HG03175 (cell line): ENCODE measurements at regions not wholly inside any gene's neighbourhood (a gene's known extent, or its start where the extent isn't known, plus 50 kb on each side); places are given as distances from the start of the nearest gene placed in this dataset.
"Not testable (repeated sequence)": the region's sequence is repeated elsewhere in the genome, so short reads cannot be mapped to it uniquely, and the experiment has no call there.

Experiments used
- ATAC-seq: cut with Tn5 transposase; IDR thresholded peaks from one replicate; pipeline ENCODE4 v1.9.1; 2021; ENCODE audit warnings: mild to moderate bottlenecking, moderate library complexity; ENCODE audit not compliant: unreplicated experiment

DNA sequence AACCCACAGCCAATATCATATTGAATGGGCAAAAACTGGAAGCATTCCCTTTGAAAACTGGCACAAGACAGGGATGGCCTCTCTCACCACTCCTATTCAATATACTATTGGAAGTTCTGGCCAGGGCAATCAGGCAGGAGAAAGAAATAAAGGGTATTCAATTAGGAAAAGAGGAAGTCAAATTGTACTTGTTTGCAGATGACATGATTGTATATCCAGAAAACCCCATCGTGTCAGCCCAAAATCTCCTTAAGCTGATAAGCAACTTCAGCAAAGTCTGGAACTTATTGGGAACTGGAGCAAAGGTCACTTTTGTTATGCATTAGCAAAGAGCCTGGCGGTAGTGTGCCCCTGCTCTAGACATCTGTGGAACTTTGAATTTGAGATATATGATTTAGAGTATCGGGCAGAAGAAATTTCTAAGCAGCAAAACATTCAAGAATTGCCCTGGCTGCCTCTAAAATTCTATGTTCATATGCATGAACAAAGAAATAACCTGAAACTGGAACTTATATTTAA is 53.4 kb upstream of the PSMA1 start:
- ATAC-seq: not testable (repeated sequence)

DNA sequence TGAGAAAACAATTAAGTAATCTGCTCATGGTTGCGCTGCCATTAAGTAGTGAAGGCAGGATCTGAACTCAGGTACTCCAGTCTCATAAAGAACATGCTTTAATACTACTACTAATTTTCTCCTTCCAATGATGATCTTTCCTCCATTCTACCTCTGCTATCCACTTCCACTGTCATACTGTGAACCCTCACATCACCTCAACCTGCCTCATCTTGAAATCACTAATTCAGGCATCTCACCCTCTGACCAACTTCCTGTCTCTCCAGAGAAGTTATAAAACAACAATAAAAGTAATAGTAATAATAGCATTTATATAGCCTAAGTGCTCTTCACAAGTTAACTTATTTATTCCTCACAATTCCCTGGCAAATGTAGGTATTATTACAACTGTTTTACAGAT is 57.1 kb upstream of the PSMA1 start:
- no peak for ATAC-seq

DNA sequence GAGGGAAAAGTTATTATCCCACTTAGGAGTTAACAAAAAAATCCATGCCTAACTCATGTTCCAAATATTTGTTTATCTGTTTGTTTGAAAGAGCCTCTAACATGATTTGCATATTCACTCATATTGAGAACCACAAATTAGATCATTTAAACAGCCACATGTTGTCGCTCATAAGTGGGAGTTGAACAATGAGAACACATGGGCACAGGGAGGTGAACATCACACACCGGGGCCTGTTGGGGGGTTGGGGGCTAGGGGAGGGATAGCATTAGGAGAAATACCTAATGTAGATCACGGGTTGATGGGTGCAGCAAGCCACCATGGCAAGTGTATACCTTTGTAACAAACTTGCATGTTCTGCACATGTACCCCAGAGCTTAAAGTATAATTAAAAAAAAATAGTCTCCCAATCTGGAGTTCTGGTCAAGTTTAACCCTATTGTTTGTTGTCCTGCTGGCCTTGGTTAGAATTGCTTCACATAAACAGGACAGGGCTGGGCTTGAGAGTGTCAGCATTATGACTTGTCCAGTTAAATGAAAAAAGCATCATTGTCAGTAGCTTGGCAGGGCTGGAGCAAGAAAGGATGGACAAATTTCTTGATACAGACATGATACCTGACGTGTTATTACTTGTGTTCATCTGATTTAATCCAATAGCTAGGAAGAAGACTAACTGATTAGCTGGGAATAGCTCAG is 57.8 kb upstream of the PSMA1 start:
- ATAC-seq: peak; percentile 35

DNA sequence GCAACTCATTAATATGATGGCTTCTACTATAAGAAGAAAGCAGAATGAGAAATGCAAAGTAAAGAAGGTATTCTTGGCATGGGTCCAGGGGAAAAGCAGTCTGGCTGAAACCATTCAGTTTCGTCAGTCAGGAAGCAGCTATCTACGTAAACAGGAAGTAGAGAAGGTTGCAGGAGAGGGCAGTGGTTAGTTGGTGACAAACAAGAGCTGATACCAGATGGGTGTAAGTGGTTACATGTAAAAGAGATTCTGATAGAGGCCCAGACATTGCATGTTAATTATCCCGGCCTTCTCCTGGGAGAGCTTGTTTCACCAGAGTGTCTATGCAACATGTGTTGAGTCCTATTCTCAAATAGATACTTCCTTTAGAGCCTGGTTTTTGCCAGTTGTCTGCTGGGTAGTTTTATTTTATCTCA is 58.4 kb upstream of the PSMA1 start:
- peak; percentile 100 for ATAC-seq

DNA sequence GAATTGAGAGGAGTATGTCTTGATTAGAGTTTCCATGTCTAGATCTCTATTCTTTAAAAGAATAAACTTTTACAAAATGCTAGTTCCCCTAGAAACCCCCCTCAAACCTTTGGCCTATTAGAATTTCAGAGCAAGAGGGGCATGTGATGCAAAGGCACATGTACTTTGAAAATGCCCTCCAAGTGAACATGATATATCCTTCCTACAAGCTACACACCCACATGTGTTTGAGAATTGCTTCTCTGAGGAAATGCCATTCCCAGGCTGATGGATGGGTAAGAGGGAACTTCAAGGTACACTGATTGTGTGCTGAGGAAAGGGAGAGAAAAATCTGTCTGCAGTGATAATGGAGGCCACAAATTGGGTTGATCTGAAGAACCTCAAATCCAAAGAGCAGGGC is 59.5 kb upstream of the PSMA1 start:
- ATAC-seq: no peak

DNA sequence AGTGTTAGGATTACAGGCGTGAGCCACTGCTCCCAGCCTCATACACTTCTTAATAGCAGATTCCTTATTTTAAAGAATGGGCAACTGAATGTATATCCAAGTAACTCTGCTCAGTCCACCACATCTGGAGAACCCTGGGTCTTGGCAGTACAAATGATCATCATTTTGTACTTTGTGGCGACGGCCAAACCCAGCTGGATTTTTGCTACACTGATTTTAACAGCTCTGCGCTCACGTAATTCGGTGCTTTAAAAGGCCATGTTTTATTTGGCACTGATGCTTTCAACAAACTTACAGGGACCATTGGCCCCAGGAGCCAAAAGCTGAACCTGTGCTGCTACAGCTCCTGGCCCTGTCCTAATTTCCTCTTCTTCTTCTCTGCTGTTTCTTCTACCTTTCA is 60.8 kb upstream of the PDE3B start:
- ATAC-seq: no peak

DNA sequence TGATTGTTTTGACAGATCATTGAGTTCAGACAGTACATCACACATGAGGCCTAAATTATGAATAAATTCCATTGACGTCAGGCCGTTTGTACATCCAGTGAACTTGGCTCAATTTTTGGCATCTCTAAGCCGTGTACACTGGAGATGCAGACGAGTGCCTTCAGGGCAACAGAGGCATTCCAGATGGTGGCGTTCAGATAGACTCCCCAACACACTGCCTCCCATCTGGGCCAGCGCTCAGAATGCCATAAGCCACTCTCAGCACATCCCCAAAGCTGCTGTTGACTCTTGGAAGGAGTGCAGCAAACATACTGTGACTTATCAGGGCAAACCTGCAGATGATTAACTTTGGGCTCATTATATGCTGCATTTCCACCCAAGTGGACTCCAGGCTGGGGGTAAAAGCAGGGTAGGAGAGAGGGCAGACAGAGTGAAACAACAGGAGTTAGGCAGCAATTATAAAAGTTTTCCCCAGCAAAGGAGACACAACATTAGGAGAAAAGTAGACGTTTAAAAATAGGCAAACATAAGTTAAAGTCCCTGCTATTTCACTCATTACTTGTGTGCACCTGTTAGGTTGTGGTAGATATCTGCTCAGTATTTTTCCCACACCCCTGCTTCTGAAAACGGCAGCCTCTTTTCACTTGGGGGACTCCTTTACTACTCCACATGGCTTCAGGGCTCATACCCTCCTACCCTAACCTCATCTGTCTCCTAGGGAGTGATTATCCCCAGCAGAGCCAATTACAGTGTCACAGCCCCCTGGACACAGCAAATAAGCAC is 60.2 kb upstream of the PDE3B start:
- no peak for ATAC-seq

DNA sequence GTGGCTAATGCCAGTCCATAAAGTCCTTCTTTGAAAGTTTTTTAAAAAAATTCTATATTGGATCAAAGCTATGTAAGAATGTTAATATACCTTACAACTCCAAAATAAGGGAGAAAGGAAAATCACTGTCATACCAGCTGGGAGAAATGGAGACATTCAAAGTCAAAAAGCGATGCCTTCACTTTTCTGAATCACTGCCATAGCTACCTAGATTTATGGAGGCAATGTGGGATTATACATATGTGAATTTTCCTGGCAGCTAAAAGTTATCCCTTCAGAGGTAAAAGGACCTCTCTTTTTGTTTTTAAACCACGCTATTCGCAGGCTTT is 59.6 kb upstream of the PDE3B start:
- ATAC-seq: no peak

DNA sequence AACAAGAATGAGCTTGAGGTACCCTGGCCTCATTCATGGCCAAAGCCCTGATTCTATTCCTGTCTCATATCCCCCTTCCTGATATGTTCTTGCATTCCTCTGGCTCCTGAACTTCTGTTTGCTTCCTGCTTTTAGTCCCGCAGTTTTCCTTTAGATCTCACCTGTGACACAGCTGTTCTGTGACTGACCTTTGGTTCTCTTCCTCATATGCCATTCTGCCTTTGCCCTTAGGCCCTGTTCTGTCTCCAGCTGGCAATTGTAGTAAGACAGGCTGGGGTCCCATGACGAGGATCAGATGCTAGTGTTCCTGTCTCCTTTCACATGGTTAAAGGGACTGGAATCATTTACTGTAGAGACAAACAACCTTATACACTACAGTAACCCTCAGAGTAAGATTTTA is 59.0 kb upstream of the PDE3B start:
- ATAC-seq: no peak

DNA sequence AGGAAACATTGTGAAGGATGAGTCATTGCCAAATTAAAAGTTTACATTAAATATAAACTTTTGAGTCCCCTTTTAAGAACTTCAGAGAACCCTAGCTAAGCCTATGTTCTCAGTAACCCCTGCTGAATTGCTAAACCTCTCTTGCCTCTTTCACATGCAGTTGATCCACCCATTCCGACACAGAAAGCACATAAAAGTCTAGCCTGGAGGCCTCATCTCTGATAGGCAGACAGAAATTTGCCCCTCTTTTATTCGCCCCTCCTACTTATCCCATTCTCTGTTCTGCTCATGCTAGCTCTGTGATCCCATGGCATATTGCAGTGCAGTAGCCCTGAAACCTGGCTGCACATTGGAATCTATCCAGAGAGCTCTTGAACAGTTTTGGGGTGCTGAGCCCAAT is 58.2 kb upstream of the PDE3B start:
- ATAC-seq: no peak

DNA sequence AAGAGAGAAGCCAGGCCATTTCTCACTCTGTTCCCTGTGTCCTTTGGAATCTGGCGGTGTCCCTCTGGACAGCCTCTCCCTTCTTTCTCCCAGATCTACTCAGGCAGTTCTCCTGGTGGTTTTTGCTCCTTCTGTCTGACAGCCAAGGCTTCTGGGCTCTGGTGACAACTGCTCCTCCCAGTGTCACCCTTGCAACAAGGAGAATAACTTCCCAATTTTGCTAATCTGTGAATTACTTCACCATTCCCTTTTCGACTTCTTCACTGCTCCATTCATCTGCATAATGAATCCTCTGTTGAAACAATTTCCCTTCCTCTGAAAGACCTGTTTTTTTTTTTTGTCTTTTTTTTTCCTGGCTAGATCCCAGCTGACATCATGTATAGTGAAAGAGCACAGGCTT is 56.3 kb upstream of the PDE3B start:
- no peak for ATAC-seq

DNA sequence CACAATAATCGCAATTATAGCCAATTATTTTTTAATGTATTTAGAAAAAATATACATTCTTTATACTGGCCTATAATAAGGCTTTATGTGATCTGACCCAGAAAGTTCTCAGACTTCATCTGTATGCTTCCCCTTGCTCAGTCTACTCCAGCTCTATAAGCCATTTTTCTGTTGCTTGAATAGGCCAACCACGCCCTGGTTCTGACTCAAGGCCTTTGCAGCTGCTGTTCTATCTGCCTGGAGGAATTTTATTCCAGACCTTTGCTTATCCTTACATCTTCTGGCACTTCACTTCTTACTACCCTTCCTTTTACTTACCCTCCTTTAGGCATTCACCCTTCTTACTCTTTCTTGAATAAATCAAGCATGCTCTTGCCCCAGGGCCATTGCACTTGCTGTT is 54.9 kb upstream of the PDE3B start:
- no peak for ATAC-seq

DNA sequence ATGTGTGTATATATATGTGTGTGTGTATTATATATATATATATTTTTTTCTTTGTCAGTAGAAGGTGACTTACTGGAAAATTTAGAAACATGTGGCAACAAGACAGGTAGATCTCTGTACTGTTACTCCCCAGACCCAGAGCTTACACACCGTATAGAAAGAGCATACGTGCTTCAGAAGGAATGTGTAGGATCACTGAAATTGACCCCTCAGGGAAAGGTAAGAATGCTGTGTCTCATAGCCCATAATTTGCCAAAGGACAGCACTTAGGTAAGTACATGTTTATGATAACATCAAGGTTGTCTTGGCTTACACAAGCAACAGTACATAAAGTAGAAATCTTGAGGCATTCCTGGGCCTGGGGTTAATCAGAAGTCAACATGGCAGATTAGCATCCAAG is 54.2 kb upstream of the PDE3B start:
- ATAC-seq: no peak

DNA sequence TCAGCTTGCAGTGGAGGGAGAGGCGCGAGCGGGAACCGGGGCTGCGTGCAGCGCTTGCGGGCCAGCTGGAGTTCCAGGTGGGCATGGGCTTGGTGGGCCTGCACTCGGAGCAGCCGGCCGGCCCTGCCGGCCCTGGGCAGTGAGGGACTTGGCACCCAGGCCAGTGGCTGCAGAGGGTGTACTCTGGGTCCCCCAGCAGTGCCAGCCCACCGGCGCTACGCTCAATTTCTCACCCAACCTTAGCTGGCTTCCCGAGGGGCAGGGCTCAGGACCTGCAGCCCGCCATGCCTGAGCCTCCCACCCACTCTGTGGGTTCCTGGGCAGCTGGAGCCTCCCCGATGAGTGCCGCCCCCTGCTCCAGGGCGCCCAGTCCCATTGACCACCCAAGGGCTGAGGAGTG is 52.6 kb upstream of the PDE3B start:
- ATAC-seq: not testable (repeated sequence)

DNA sequence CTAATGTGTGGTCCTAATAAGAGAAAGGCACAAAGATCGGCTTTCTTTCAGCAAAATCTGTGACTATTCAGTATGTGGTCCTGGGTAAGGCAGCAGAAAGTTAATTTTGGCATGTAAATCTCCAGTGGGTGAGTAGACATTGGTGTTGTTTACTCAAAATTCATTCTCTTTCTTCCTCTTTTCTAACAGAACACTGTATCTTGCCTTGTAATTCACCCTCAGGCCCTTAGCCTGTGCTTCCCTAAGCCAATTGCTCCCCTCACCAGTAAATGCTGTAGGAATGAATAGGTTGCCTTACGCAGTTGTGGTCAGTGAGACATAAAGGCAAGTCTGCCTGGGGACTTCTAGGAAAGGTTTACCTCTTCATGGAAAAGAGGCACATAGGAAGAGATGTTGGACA is 49.9 kb upstream of the PDE3B start:
- no peak for ATAC-seq
